A673 (cell line): ENCODE measurements at regions not wholly inside any gene's neighbourhood (a gene's known extent, or its start where the extent isn't known, plus 50 kb on each side); places are given as distances from the start of the nearest gene placed in this dataset.

Experiments
- BruUV-seq: library from RNA; stranded (reverse); fragments of 400-500 nt; replicated peaks from 2 replicates; lab custom pipeline; 2021; lab: Mats Ljungman, UMichigan
- CTCF ChIA-PET: fragments of 300-600 bp; sonication (Branson Sonifier 250); formaldehyde crosslinking; loops from one replicate; lab custom pipeline; 2022; ENCODE audit warnings: antibody characterized with exemption; lab: Charles Lee
- POLR2A ChIA-PET: fragments of 300-600 bp; sonication (Branson Sonifier 250); formaldehyde crosslinking; loops from one replicate; lab custom pipeline; 2022; ENCODE audit warnings: antibody characterized with exemption; ENCODE audit not compliant: low non-redundant PET; lab: Charles Lee
- DNase-seq: peaks from one replicate; pipeline ENCODE4 v3.0.0-alpha.2; 2015; ENCODE audit warnings: low spot score
- H3K27ac ChIP-seq: fragments of 200-600 bp; sonication (generic); 2 replicates; pipeline ENCODE4 v1.5.1; 2016; ENCODE audit warnings: mixed run types, low read depth, mild to moderate bottlenecking, mixed read lengths, antibody characterized with exemption, low read length; ENCODE audit not compliant: poor library complexity, severe bottlenecking
- H3K27me3 ChIP-seq: fragments of 200-600 bp; sonication (generic); replicated peaks from 2 replicates; pipeline ENCODE4 v1.6.1; 2017; ENCODE audit warnings: mixed run types, low read depth, mild to moderate bottlenecking, mixed read lengths, antibody characterized with exemption, low read length; ENCODE audit not compliant: insufficient read depth, poor library complexity
- H3K36me3 ChIP-seq: fragments of 200-600 bp; sonication (generic); 2 replicates; pipeline ENCODE4 v1.6.1; 2016; ENCODE audit warnings: mixed run types, mild to moderate bottlenecking, mixed read lengths, antibody characterized with exemption, low read length; ENCODE audit not compliant: insufficient read depth, poor library complexity, severe bottlenecking
- H3K4me1 ChIP-seq: fragments of 200-600 bp; sonication (generic); 2 replicates; pipeline ENCODE4 v1.6.1; 2017; ENCODE audit warnings: mixed run types, mild to moderate bottlenecking, mixed read lengths, antibody characterized with exemption, low read length; ENCODE audit not compliant: insufficient read depth, poor library complexity, severe bottlenecking
- H3K4me3 ChIP-seq: fragments of 200-600 bp; sonication (generic); 2 replicates; pipeline ENCODE4 v1.5.1; 2016; ENCODE audit warnings: low read depth, mixed run types, mild to moderate bottlenecking, mixed read lengths, low read length; ENCODE audit not compliant: poor library complexity, severe bottlenecking
- H3K9me3 ChIP-seq: fragments of 200-600 bp; sonication (generic); 2 replicates; pipeline ENCODE4 v1.6.1; 2016; ENCODE audit warnings: mixed run types, low read depth, mild to moderate bottlenecking, mixed read lengths, antibody characterized with exemption, low read length; ENCODE audit not compliant: poor library complexity, severe bottlenecking
- CTCF ChIP-seq: fragments of 300-800, 200-600 bp; sonication (generic); conservative IDR thresholded peaks from 2 replicates; pipeline ENCODE4 v1.5.1; 2017; ENCODE audit warnings: low read depth, mild to moderate bottlenecking, antibody characterized with exemption, low read length, moderate library complexity, mixed read lengths
- EZH2 ChIP-seq: fragments of 200-600 bp; sonication (generic); IDR thresholded peaks from 2 replicates; pipeline ENCODE4 v1.6.1; 2017; ENCODE audit warnings: borderline replicate concordance, low read depth, mild to moderate bottlenecking, mixed read lengths, antibody characterized with exemption, low read length; ENCODE audit not compliant: poor library complexity, severe bottlenecking
- intact Hi-C: fragments of 100-400 bp; cut with micrococcal nuclease; formaldehyde crosslinking; loops from one replicate; pipeline ENCODE4 v1.10.0; 2022; ENCODE audit not compliant: unreplicated experiment

- no peak for DNase-seq
- Histone ChIP-seq H3K27ac (no peak overlapping the region), H3K4me3 (no peak overlapping the region), H3K27me3 (no peaks in the 10 kb centered on the region), H3K4me1 (peaks cover 14% of the 10 kb centered on the region), H3K36me3 (no peaks in the 10 kb centered on the region), H3K9me3 (no peaks in the 10 kb centered on the region)
- no peak for TF ChIP-seq EZH2
- no peak for TF ChIP-seq CTCF
- intact Hi-C loops = no loop called here
- ChIA-PET POLR2A (no interaction called here), CTCF (no interaction called here)
- BruUV-seq = no TSS peak
Observed at GRCh38 chr12:126510630-126511029, 1445.4 kb downstream of the AACS start.

GRCh38 chr12:126512916-126513913, 1448.0 kb downstream of the AACS start:
- intact Hi-C loops = no loop called here
- Histone ChIP-seq H3K27me3 (no peaks in the 10 kb centered on the region), H3K36me3 (no peaks in the 10 kb centered on the region), H3K27ac (no peak overlapping the region), H3K4me1 (peaks cover 5% of the 10 kb centered on the region), H3K9me3 (no peaks in the 10 kb centered on the region), H3K4me3 (no peak overlapping the region)
- CTCF ChIA-PET = no interaction called here
- POLR2A ChIA-PET = no interaction called here
- TF ChIP-seq EZH2 = no peak
- no peak for TF ChIP-seq CTCF
- no peak for DNase-seq
- BruUV-seq = no TSS peak

GRCh38 chr12:126518596-126519200, 1453.5 kb downstream of the AACS start:
- Histone ChIP-seq H3K4me3 (no peak overlapping the region), H3K36me3 (no peaks in the 10 kb centered on the region), H3K9me3 (no peaks in the 10 kb centered on the region), H3K27ac (no peak overlapping the region), H3K4me1 (no peaks in the 10 kb centered on the region), H3K27me3 (no peaks in the 10 kb centered on the region)
- CTCF ChIA-PET = no interaction called here
- POLR2A ChIA-PET = no interaction called here
- no peak for DNase-seq
- BruUV-seq = no TSS peak
- intact Hi-C loops = no loop called here
- TF ChIP-seq EZH2 (no peak), CTCF (no peak)
